ENCODE measurements at regions not wholly inside any gene's neighbourhood (a gene's known extent, or its start where the extent isn't known, plus 50 kb on each side); places are given as distances from the start of the nearest gene placed in this dataset.
"Not testable (repeated sequence)": the region's sequence is repeated elsewhere in the genome, so short reads cannot be mapped to it uniquely, and the experiment has no call there.

- 97% methylated on average over 9 of the region's 9 CpGs for WGBS (ENCODE audit: insufficient coverage)
- Mint-ChIP-seq H3K9me3 (peaks cover 17 to 24% (median 23%) of the 10 kb centered on the region in 3 donors), H3K27me3 (no peaks in the 10 kb centered on the region), H3K36me3 (no peaks in the 10 kb centered on the region), H3K27ac (no peak overlapping the region), H3K4me3 (no peak overlapping the region), H3K4me1 (no peaks in the 10 kb centered on the region)
- ChIA-PET CTCF (no interaction called here), POLR2A (no interaction called here)
- H3K36me3 ChIP-seq (ENCODE audit: control insufficient read depth in 2 of 2, extremely low read depth in 1 of 2, insufficient read depth in 1 of 2, low read length in 1 of 2) = no peaks in the 10 kb centered on the region
- ATAC-seq (replicated peaks in 1 of 4) = no peak
- H3K4me1 ChIP-seq (ENCODE audit: control insufficient read depth in 1 of 2, extremely low read depth in 1 of 2, insufficient read depth in 2 of 2, low read length in 2 of 2) = no peaks in the 10 kb centered on the region
- H3K27ac ChIP-seq (ENCODE audit: low read length) = no peak overlapping the region
- H3K4me3 ChIP-seq (ENCODE audit: control insufficient read depth in 1 of 2, extremely low read depth in 1 of 2, low read length in 1 of 2) = no peak overlapping the region
- peak in 5 of 35 experiments; percentile 0 to 23 (median 2) for DNase-seq
- H3K9me3 ChIP-seq = peaks cover 2% of the 10 kb centered on the region
- peaks cover 0 to 3% of the 10 kb centered on the region in 2 experiments for H3K27me3 ChIP-seq (replicated peaks in 1 of 2; ENCODE audit: control insufficient read depth in 2 of 2, extremely low read depth in 1 of 2, insufficient read depth in 2 of 2, low read length in 1 of 2)
Measured at GRCh38 chr15:25171856-25172687, 217.3 kb downstream of the SNRPN start.

GRCh38 chr15:25172691-25173090 lies 217.9 kb downstream of the SNRPN start:
- H3K9me3 Mint-ChIP-seq = peaks cover 17 to 24% (median 23%) of the 10 kb centered on the region in 3 donors
- ATAC-seq (replicated peaks in 1 of 4) (no peak), DNase-seq (peak in 3 of 35 experiments; percentile 1 to 6 (median 1))
- Histone ChIP-seq H3K27ac (ENCODE audit: low read length) (no peak overlapping the region), H3K27me3 (replicated peaks in 1 of 2; ENCODE audit: control insufficient read depth in 2 of 2, extremely low read depth in 1 of 2, insufficient read depth in 2 of 2, low read length in 1 of 2) (peaks cover 0 to 3% of the 10 kb centered on the region in 2 experiments), H3K4me3 (ENCODE audit: control insufficient read depth in 1 of 2, extremely low read depth in 1 of 2, low read length in 1 of 2) (no peak overlapping the region), H3K9me3 (peaks cover 2% of the 10 kb centered on the region), H3K4me1 (ENCODE audit: control insufficient read depth in 1 of 2, extremely low read depth in 1 of 2, insufficient read depth in 2 of 2, low read length in 2 of 2) (no peaks in the 10 kb centered on the region), H3K36me3 (ENCODE audit: control insufficient read depth in 2 of 2, extremely low read depth in 1 of 2, insufficient read depth in 1 of 2, low read length in 1 of 2) (no peaks in the 10 kb centered on the region)
- POLR2A ChIA-PET = no interaction called here
- no peaks in the 10 kb centered on the region for H3K4me1 Mint-ChIP-seq
- H3K36me3 Mint-ChIP-seq = no peaks in the 10 kb centered on the region
- 68% methylated on average over 6 of the region's 6 CpGs for WGBS (ENCODE audit: insufficient coverage)
- CTCF ChIA-PET = no interaction called here
- no peak overlapping the region for H3K27ac Mint-ChIP-seq
- H3K27me3 Mint-ChIP-seq = no peaks in the 10 kb centered on the region
- H3K4me3 Mint-ChIP-seq = no peak overlapping the region

- no peak overlapping the region for H3K4me3 Mint-ChIP-seq
- Histone ChIP-seq H3K27ac (ENCODE audit: low read length) (no peak overlapping the region), H3K27me3 (replicated peaks in 1 of 2; ENCODE audit: control insufficient read depth in 2 of 2, extremely low read depth in 1 of 2, insufficient read depth in 2 of 2, low read length in 1 of 2) (peaks cover 0 to 3% of the 10 kb centered on the region in 2 experiments), H3K4me1 (ENCODE audit: control insufficient read depth in 1 of 2, extremely low read depth in 1 of 2, insufficient read depth in 2 of 2, low read length in 2 of 2) (no peaks in the 10 kb centered on the region), H3K4me3 (ENCODE audit: control insufficient read depth in 1 of 2, extremely low read depth in 1 of 2, low read length in 1 of 2) (no peak overlapping the region), H3K9me3 (no peaks in the 10 kb centered on the region), H3K36me3 (ENCODE audit: control insufficient read depth in 2 of 2, extremely low read depth in 1 of 2, insufficient read depth in 1 of 2, low read length in 1 of 2) (no peaks in the 10 kb centered on the region)
- H3K27me3 Mint-ChIP-seq = no peaks in the 10 kb centered on the region
- DNase-seq (peak in 6 of 35 experiments; percentile 1 to 12 (median 2)), ATAC-seq (replicated peaks in 1 of 4) (no peak)
- no peak overlapping the region for H3K27ac Mint-ChIP-seq
- H3K4me1 Mint-ChIP-seq = no peaks in the 10 kb centered on the region
- ChIA-PET POLR2A (no interaction called here), CTCF (no interaction called here)
- peaks cover 17 to 24% (median 23%) of the 10 kb centered on the region in 3 donors for H3K9me3 Mint-ChIP-seq
- H3K36me3 Mint-ChIP-seq = no peaks in the 10 kb centered on the region
- 86% methylated on average over 11 of the region's 13 CpGs for WGBS (ENCODE audit: insufficient coverage)
Measured at GRCh38 chr15:25173241-25174028, 218.6 kb downstream of the SNRPN start.

GRCh38 chr15:25174149-25174548 lies 219.4 kb downstream of the SNRPN start:
- CTCF ChIA-PET, H3K4me1 Mint-ChIP-seq: not testable (repeated sequence)
- peaks cover 17 to 23% (median 22%) of the 10 kb centered on the region in 3 donors for H3K9me3 Mint-ChIP-seq

GRCh38 chr15:25175033-25175788 lies 220.4 kb downstream of the SNRPN start:
- H3K36me3 ChIP-seq (ENCODE audit: control insufficient read depth in 2 of 2, extremely low read depth in 1 of 2, insufficient read depth in 1 of 2, low read length in 1 of 2) = no peaks in the 10 kb centered on the region
- no peak overlapping the region for H3K4me3 ChIP-seq (ENCODE audit: control insufficient read depth in 1 of 2, extremely low read depth in 1 of 2, low read length in 1 of 2)
- Mint-ChIP-seq H3K27me3 (no peaks in the 10 kb centered on the region), H3K4me1 (no peaks in the 10 kb centered on the region), H3K27ac (no peak overlapping the region), H3K36me3 (no peaks in the 10 kb centered on the region), H3K4me3 (no peak overlapping the region), H3K9me3 (peaks cover 12 to 21% (median 12%) of the 10 kb centered on the region in 3 donors)
- ATAC-seq (replicated peaks in 1 of 4) (no peak), DNase-seq (peak in 4 of 35 experiments; percentile 1 to 13 (median 2))
- no peak overlapping the region for H3K27ac ChIP-seq (ENCODE audit: low read length)
- H3K27me3 ChIP-seq (replicated peaks in 1 of 2; ENCODE audit: control insufficient read depth in 2 of 2, extremely low read depth in 1 of 2, insufficient read depth in 2 of 2, low read length in 1 of 2) = peaks cover 0 to 3% of the 10 kb centered on the region in 2 experiments
- no peaks in the 10 kb centered on the region for H3K9me3 ChIP-seq
- H3K4me1 ChIP-seq (ENCODE audit: control insufficient read depth in 1 of 2, extremely low read depth in 1 of 2, insufficient read depth in 2 of 2, low read length in 2 of 2) = no peaks in the 10 kb centered on the region
- 76% methylated on average over 5 of the region's 8 CpGs for WGBS (ENCODE audit: insufficient coverage)
- ChIA-PET POLR2A (no interaction called here), CTCF (no interaction called here)

More at GRCh38 chr15:25174149-25174548, 219.4 kb downstream of the SNRPN start:
- POLR2A ChIA-PET; H3K4me1 ChIP-seq (ENCODE audit: control insufficient read depth in 1 of 2, extremely low read depth in 1 of 2, insufficient read depth in 2 of 2, low read length in 2 of 2); H3K4me3 ChIP-seq (ENCODE audit: control insufficient read depth in 1 of 2, extremely low read depth in 1 of 2, low read length in 1 of 2); ATAC-seq (replicated peaks in 1 of 4); H3K27ac Mint-ChIP-seq; H3K9me3 ChIP-seq; H3K36me3 ChIP-seq (ENCODE audit: control insufficient read depth in 2 of 2, extremely low read depth in 1 of 2, insufficient read depth in 1 of 2, low read length in 1 of 2); H3K27me3 ChIP-seq (replicated peaks in 1 of 2; ENCODE audit: control insufficient read depth in 2 of 2, extremely low read depth in 1 of 2, insufficient read depth in 2 of 2, low read length in 1 of 2); H3K4me3 Mint-ChIP-seq; H3K27ac ChIP-seq (ENCODE audit: low read length); H3K36me3 Mint-ChIP-seq; H3K27me3 Mint-ChIP-seq: not testable (repeated sequence)
- DNase-seq = peak in 2 of 35 experiments; percentile 4 to 9
- WGBS (ENCODE audit: insufficient coverage) = 96% methylated on average over 4 of the region's 10 CpGs

Data from T-cell (primary cell).